ENCODE measurements at regions not wholly inside any gene's neighbourhood (a gene's known extent, or its start where the extent isn't known, plus 50 kb on each side); places are given as distances from the start of the nearest gene placed in this dataset.

DNA sequence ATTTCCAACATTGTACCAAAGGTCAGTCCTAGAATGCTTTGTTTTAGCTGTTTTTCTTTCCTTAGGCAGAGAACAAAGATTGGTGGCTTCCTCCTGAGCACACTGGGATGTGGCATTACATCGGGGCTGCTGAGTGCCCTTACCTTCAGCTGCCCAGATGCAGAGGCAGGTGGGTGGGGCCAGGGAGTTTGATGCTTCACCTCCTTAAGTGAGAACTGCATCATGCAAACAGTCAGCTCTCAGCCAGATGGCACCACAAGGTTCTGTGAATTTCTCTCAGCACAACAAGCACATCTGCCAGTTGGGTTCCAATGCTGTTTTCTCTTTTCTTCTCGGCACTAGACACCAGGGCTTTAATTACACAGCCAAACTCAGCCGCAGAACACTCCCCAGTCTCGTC lies 87.4 kb upstream of the UBL3 start:
- H3K27ac ChIP-seq: no peak overlapping the region
- in situ Hi-C loops (cut with MboI; ENCODE audit: low pct_ligation_motif_present in 1 of 4, low pct_unique_long_range_greater_than_20kb in 1 of 4, low sequenced_read_pairs in 3 of 4): no loop called here
- peaks cover 0 to 7% (median 0%) of the 10 kb centered on the region in 4 donors for H3K4me1 ChIP-seq
- DNase-seq: no peak
- no peak overlapping the region for H3K4me3 ChIP-seq
- H3K36me3 ChIP-seq: no peaks in the 10 kb centered on the region
- intact Hi-C loops (cut with DNase I; ENCODE audit: low total_unique reads): no loop called here
- no peaks in the 10 kb centered on the region for H3K9me3 ChIP-seq
- TF ChIP-seq POLR2A (IDR thresholded peaks at IDR 0.05): no peak
- TF ChIP-seq, protein P1, sequence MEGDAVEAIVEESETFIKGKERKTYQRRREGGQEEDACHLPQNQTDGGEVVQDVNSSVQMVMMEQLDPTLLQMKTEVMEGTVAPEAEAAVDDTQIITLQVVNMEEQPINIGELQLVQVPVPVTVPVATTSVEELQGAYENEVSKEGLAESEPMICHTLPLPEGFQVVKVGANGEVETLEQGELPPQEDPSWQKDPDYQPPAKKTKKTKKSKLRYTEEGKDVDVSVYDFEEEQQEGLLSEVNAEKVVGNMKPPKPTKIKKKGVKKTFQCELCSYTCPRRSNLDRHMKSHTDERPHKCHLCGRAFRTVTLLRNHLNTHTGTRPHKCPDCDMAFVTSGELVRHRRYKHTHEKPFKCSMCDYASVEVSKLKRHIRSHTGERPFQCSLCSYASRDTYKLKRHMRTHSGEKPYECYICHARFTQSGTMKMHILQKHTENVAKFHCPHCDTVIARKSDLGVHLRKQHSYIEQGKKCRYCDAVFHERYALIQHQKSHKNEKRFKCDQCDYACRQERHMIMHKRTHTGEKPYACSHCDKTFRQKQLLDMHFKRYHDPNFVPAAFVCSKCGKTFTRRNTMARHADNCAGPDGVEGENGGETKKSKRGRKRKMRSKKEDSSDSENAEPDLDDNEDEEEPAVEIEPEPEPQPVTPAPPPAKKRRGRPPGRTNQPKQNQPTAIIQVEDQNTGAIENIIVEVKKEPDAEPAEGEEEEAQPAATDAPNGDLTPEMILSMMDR (IDR thresholded peaks at IDR 0.05): no peak
- TF ChIP-seq POLR2AphosphoS5 (IDR thresholded peaks at IDR 0.05): no peak
- no peak for TF ChIP-seq EP300 (IDR thresholded peaks at IDR 0.05; ENCODE audit: low read depth)
- H3K27me3 ChIP-seq: no peaks in the 10 kb centered on the region
- WGBS, 2 donors (ENCODE audit: low coverage in 1 of 2): 86% methylated on average over 4 of the region's 4 CpGs; no CpG with 5 or more reads in 1 of the 2 donors

DNA sequence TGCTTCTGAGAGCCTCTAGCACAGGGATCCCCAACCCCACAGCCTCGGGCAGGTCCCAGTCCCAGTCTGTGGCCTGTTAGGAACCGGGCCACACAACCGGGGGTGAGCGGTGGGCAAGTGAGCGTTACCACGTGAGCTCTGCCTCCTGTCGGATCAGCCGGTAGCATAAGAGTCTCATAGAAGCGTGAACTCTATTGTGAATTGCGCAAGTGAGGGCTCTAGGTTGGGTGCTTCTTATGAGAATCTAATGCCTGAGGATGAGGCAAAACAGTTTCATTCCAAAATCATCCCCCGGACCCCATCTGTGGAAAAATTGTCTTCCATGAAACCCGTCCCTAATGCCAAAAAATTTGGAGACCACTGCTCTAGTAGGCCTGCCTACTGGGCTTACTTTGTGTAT lies 87.0 kb upstream of the UBL3 start:
- TF ChIP-seq, protein P1 (IDR thresholded peaks at IDR 0.05): no peak
- no peak for TF ChIP-seq POLR2A (IDR thresholded peaks at IDR 0.05)
- in situ Hi-C loops (cut with MboI; ENCODE audit: low pct_ligation_motif_present in 1 of 4, low pct_unique_long_range_greater_than_20kb in 1 of 4, low sequenced_read_pairs in 3 of 4): no loop called here
- intact Hi-C loops (cut with DNase I; ENCODE audit: low total_unique reads): no loop called here
- DNase-seq: no peak
- peaks cover 0 to 7% (median 0%) of the 10 kb centered on the region in 4 donors for H3K4me1 ChIP-seq
- H3K4me3 ChIP-seq: no peak overlapping the region
- H3K36me3 ChIP-seq: no peaks in the 10 kb centered on the region
- H3K9me3 ChIP-seq: no peaks in the 10 kb centered on the region
- no peak overlapping the region for H3K27ac ChIP-seq
- WGBS, 2 donors (ENCODE audit: low coverage in 1 of 2): 82 to 94% methylated on average over 7 to 12 of the region's 12 CpGs
- H3K27me3 ChIP-seq: no peaks in the 10 kb centered on the region

DNA sequence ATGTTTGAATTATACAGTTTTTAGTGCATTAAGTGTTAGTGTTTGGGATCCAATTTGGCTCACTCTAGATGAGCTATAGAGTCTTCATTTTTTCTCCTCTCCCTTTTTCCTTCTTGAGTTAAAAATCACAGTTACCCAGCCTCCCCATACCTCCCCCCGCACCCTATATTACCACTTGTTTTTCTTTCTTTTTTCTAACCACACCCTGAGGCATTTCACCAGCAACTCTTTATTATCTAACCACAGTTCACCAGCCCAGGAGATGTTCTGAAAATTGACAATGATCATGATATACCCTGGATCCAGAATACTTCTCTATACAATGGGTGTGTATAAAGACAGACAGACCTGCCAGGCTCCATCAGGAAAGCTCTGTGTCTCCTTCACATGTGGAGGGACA lies 86.5 kb upstream of the UBL3 start:
- Histone ChIP-seq H3K4me3 (no peak overlapping the region), H3K9me3 (no peaks in the 10 kb centered on the region), H3K4me1 (peaks cover 0 to 7% (median 0%) of the 10 kb centered on the region in 4 donors), H3K27ac (no peak overlapping the region), H3K27me3 (no peaks in the 10 kb centered on the region), H3K36me3 (no peaks in the 10 kb centered on the region)
- WGBS, 2 donors (ENCODE audit: low coverage in 1 of 2): 63 to 86% methylated on average over 1 of the region's 1 CpG
- TF ChIP-seq, protein P1 (IDR thresholded peaks at IDR 0.05): no peak
- TF ChIP-seq EP300 (IDR thresholded peaks at IDR 0.05; ENCODE audit: low read depth) (no peak), POLR2AphosphoS5 (IDR thresholded peaks at IDR 0.05) (no peak), POLR2A (IDR thresholded peaks at IDR 0.05) (no peak)
- intact Hi-C loops (cut with DNase I; ENCODE audit: low total_unique reads): no loop called here
- in situ Hi-C loops (cut with MboI; ENCODE audit: low pct_ligation_motif_present in 1 of 4, low pct_unique_long_range_greater_than_20kb in 1 of 4, low sequenced_read_pairs in 3 of 4): no loop called here
- no peak for DNase-seq

DNA sequence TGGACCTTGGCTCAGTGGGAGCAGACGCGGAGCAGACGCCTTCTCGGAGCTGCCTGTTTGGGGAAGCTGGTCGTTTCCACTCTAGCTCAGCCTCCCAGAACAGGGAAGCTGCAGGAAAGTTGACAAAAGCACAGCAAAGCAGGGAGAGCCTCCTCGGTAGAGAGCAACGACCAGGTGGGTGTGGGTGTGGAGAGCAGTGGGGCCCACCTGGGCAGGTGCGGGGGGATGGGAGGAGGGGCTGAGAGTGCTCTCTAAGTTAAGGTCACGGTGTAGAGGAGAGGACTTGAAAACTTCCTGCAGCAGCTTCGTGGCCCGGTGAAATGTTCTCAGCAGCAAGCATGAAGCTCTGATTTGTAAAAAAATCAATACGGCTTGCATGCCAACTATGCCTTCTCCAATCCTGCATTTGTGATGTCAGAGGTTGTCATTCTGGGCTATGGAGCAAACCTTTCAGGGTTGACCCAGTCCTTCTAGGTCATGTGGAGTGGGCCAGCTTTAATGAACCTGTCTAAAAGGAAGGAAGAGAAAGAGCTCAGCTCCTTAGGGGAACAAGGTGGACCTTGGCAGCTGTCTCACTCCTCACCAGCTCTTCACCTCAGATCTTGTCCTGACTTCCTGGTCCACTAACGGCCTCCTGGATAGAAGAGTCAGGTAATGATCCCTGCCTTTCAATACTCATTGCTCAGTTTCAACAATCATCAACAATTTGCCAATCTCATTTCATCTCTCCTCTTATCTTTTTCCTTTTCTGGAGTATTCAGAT lies 85.8 kb upstream of the UBL3 start:
- Histone ChIP-seq H3K36me3 (no peaks in the 10 kb centered on the region), H3K27me3 (no peaks in the 10 kb centered on the region), H3K27ac (peak overlapping the region in 2 of 4 donors; percentile 38 to 46), H3K4me3 (peak overlapping the region in 1 of 4 donors; percentile 12), H3K4me1 (peaks cover 0 to 7% (median 0%) of the 10 kb centered on the region in 4 donors), H3K9me3 (no peaks in the 10 kb centered on the region)
- 33 to 52% methylated on average over 3 to 13 of the region's 13 CpGs for WGBS, 2 donors (ENCODE audit: low coverage in 1 of 2)
- no peak for DNase-seq
- in situ Hi-C loops (cut with MboI; ENCODE audit: low pct_ligation_motif_present in 1 of 4, low pct_unique_long_range_greater_than_20kb in 1 of 4, low sequenced_read_pairs in 3 of 4) (no loop called here), intact Hi-C loops (cut with DNase I; ENCODE audit: low total_unique reads) (no loop called here)
- TF ChIP-seq, protein P1 (IDR thresholded peaks at IDR 0.05): no peak
- TF ChIP-seq POLR2AphosphoS5 (IDR thresholded peaks at IDR 0.05) (no peak), POLR2A (IDR thresholded peaks at IDR 0.05) (no peak), EP300 (IDR thresholded peaks at IDR 0.05; ENCODE audit: low read depth) (no peak)

All from transverse colon (tissue), 4 donors.